ENCODE measurements at regions not wholly inside any gene's neighbourhood (a gene's known extent, or its start where the extent isn't known, plus 50 kb on each side); places are given as distances from the start of the nearest gene placed in this dataset.
"Not testable (repeated sequence)": the region's sequence is repeated elsewhere in the genome, so short reads cannot be mapped to it uniquely, and the experiment has no call there.

DNA sequence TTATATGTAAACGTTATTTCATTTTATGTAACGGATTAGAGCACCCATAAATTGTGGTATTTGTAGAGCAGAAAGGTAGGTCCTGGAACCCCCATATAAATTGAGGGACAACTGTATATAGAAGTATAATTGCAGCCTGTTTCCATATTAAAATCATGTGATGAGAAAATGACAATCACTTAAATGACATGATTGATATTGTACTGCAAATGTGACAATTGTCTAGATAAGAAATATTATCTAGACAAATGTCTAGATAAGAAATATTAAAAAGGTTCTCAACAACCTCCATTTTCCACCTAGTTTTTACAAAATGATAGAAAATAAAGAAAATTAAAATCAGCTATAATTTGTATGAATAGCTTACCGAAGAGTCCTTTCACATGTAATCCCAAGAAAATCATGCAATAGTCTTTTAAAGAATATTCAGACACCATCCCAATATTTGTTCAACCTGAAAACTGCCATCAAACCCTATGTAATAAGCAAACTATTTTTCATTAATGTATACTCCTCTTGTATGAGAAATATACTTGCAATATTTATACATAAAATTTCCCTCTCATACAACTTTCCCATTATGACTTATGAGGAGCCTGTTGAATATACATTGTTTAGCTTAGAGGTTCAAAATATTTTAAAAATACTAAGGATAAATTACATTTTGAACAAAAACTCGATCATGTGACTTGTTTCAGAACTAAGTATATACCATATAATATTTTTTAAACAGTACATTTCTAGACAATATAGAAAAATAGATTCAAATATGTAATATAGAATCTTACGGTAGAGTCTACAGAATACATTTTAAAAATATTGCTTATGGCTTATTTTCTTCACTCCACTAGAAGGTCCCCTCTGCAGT is 153.2 kb downstream of the CRPPA start:
- DNase-seq (ENCODE audit: extremely low read depth in 1 of 2, low read depth in 1 of 2): no peak

- DNase-seq (ENCODE audit: extremely low read depth in 1 of 2, low read depth in 1 of 2): no peak
Measured at GRCh38 chr7:16266877-16267276, 154.5 kb downstream of the CRPPA start.

- DNase-seq (ENCODE audit: extremely low read depth in 1 of 2, low read depth in 1 of 2): not testable (repeated sequence)
Measured at GRCh38 chr7:16266470-16266869, 154.9 kb downstream of the CRPPA start.

GRCh38 chr7:16265863-16266458 is 155.4 kb downstream of the CRPPA start:
- no peak for DNase-seq (ENCODE audit: extremely low read depth in 1 of 2, low read depth in 1 of 2)

DNA sequence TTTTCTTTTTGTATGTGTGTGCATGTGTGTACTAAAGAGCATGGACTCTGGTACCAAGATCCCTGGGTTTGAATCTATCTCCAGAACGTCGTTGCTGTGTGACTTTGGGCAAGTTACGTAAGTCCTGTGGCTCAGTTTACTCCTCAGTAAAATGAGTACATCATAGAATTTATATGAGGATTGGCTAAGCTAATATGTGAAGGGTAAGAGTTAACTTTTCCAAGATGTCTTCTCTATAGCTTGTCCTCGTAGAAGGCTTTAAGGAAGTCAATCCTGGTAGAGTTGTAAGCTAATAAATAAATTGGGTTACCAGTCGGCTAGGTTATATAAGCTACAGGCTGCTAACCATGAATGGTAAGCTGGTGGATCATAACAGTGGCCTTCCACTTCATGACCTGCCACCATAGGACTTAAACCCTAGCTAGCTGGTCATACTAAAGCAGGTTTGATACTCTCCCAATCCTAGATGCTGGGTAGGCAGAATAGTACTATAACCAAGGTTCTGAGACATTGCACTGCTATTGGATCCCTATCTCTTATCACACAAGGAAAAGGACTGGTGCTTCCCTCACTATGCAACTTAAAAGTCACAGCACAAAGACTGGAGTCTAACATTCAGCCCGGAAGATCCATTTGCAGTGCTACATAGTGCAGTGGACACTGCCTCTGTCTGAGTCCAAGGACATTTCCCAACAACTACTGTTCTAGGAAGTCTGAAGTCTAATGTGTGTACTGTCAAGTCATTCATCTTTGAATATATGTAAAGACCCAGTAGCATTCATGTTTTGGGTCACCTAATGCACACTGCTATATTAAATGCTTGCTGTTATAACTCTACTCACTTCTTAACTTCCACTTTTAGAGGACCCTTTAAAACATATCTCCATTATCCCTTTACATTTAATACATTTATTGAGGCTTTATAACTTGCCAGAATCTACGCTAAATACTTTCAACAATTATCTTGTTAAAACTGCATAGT is 156.2 kb downstream of the CRPPA start:
- DNase-seq (ENCODE audit: extremely low read depth in 1 of 2, low read depth in 1 of 2): no peak

- no peak for DNase-seq (ENCODE audit: extremely low read depth in 1 of 2, low read depth in 1 of 2)
Measured at GRCh38 chr7:16264036-16264819, 157.1 kb downstream of the CRPPA start.

DNA sequence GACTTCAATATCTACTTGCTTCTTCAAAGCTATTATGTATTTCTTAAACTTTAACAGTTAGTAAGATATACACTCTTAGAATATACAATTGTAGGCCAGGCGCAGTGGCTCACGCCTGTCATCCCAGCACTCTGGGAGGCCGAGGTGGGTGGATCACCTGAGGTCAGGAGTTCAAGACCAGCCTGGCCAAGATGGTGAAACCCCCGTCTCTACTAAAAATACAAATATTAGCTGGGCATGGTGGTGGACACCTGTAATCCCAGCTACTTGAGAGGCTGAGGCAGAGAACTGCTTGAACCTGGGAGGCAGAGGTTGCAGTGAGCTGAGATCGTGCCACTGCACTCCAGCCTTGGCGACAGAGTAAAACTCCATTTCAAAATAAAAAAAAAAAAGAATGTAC is 158.0 kb downstream of the CRPPA start:
- not testable (repeated sequence) for DNase-seq (ENCODE audit: extremely low read depth in 1 of 2, low read depth in 1 of 2)

- no peak for DNase-seq (ENCODE audit: extremely low read depth in 1 of 2, low read depth in 1 of 2)
Measured at GRCh38 chr7:16261654-16262053, 159.7 kb downstream of the CRPPA start.

- DNase-seq (ENCODE audit: extremely low read depth in 1 of 2, low read depth in 1 of 2): no peak
Measured at GRCh38 chr7:16261100-16261499, 160.2 kb downstream of the CRPPA start.

- DNase-seq (ENCODE audit: extremely low read depth in 1 of 2, low read depth in 1 of 2): no peak
Measured at GRCh38 chr7:16260236-16260728, 161.1 kb downstream of the CRPPA start.

DNA sequence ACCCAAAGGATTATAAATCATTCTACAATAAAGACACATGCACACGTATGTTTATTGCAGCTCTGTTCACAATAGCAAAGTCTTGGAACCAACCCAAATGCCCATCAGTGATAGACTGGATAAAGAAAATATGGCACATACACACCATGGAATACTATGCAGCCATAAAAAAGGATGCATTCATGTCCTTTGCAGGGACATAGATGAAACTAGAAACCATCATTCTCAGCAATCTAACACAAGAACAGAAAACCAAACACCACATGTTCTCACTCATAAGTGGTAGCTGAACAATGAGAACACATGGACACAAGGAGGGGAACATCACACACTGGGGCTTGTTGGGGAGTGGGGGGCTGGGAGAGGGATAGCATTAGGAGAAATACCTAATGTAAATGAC is 164.9 kb downstream of the CRPPA start:
- DNase-seq (ENCODE audit: extremely low read depth in 1 of 2, low read depth in 1 of 2): not testable (repeated sequence)

GRCh38 chr7:16255952-16256351 is 165.4 kb downstream of the CRPPA start:
- DNase-seq (ENCODE audit: extremely low read depth in 1 of 2, low read depth in 1 of 2): not testable (repeated sequence)

DNA sequence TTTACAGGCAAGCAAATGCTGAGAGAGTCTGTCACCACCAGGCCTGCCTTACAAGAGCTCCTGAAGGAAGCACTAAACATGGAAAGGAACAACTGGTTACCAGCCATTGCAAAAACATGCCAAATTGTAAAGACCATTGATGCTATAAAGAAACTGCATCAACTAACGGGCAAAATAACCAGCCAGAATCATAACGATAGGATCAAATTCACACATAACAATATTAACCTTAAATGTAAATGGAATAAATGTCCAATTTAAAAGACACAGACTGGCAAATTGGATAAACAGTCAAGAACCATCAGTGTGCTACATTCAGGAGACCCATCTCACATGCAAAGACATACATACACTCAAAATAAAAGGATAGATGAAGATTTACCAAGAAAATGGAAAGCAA is 170.7 kb downstream of the CRPPA start:
- DNase-seq (ENCODE audit: extremely low read depth in 1 of 2, low read depth in 1 of 2): not testable (repeated sequence)

DNA sequence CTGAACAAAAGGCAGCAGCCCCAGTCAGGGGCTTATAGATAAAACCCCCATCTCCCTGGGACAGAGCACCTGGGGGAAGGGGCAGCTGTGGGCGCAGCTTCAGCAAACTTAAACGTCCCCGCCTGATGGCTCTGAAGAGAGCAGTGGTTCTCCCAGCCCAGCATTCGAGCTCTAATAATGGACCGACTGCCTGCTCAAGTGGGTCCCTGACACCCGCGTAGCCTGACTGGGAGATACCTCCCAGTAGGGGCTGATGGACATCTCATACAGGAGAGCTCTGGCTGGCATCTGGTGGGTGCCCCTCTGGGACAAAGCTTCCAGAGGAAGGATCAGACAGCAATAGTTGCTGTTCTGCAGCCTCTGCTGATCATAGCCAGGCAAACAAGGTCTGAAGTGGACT is 172.1 kb downstream of the CRPPA start:
- not testable (repeated sequence) for DNase-seq (ENCODE audit: extremely low read depth in 1 of 2, low read depth in 1 of 2)

DNA sequence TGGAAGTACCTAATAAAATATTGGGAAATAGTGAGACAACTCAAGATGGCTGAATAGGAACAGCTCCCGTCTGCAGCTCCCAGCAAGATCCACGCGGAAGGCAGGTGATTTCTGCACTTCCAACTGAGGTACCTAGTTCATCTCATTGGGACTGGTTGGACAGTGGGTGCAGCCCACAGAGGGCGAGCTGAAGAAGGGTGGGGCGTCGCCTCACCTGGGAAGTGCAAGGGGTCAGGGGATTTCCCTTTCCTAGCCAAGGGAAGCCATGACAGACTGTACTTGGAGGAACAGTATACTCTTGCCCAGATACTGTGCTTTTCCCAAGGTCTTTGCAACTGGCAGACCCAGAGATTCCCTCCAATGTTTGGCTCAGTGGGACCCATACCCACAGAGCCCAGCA is 172.8 kb downstream of the CRPPA start:
- DNase-seq (ENCODE audit: extremely low read depth in 1 of 2, low read depth in 1 of 2): not testable (repeated sequence)

- DNase-seq (ENCODE audit: extremely low read depth in 1 of 2, low read depth in 1 of 2): no peak
Measured at GRCh38 chr7:16244469-16244868, 176.9 kb downstream of the CRPPA start.

GRCh38 chr7:16242920-16243319 is 178.4 kb downstream of the CRPPA start:
- no peak for DNase-seq (ENCODE audit: extremely low read depth in 1 of 2, low read depth in 1 of 2)

DNA sequence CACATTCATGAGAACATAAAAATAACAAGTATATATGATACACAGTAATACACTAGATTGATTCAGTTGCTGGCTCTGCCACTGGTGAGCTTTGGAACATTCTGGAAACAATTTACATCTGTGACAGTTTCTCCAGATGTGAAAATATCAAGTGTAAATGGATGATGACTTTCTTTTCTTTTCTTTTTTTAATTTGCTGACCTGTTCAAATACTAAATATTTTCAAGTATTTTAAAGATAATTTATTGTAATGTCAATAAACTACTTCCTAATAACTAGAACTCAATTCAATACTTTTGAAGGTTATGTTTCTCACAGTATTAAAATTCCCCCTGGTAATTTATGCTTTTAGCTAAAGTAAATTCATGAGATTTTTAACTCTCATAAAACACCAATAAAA is 180.3 kb downstream of the CRPPA start:
- no peak for DNase-seq (ENCODE audit: extremely low read depth in 1 of 2, low read depth in 1 of 2)

DNA sequence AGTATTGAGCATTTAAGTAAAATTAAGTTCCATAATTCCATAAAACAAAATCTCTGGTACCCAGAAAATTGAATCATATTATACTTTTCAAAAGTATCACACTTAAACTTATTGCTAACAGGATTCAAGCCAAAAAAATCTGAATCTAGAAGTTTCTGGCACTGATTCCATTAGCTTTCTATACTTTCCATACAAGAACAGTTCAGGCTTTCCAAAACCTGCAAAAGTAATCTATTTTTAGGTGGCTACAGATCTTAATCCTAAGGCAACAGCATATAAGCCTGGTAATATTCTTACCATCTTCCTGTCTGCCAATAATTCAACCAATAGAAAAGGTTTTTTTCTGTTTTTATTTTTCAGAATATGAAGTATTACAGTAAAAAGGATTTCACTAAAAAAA is 185.0 kb downstream of the CRPPA start:
- no peak for DNase-seq (ENCODE audit: extremely low read depth in 1 of 2, low read depth in 1 of 2)

All from stimulated activated CD8-positive, alpha-beta memory T cell treated with anti-CD3 and anti-CD28 coated beads, Interleukin-7, amount 100 ng/mL, for 48 hours (primary cell).